ENCODE measurements at regions not wholly inside any gene's neighbourhood (a gene's known extent, or its start where the extent isn't known, plus 50 kb on each side); places are given as distances from the start of the nearest gene placed in this dataset.
A peak's percentile ranks its signal among the peaks of the same experiment; 100 is the strongest.

DNA sequence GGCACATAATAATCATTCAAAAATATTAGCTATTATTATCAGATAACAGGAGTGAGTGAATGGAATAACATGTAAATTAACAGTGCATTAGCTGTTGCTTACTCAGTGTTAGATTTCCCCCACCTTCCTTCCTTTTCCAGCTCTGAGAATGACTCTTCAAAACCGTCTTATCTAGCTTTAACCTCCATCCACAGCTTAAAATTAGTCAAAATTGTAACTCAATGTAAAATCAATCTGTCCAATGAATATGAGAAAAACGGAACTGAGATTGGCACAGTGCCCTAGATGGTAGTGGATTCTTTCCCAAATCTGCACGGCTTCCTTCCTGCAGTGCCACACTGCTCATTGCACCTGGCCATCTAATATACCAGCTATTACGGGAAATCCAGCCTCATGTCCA, 156.8 kb upstream of the BDNF start:
- DNase-seq = no peak

DNA sequence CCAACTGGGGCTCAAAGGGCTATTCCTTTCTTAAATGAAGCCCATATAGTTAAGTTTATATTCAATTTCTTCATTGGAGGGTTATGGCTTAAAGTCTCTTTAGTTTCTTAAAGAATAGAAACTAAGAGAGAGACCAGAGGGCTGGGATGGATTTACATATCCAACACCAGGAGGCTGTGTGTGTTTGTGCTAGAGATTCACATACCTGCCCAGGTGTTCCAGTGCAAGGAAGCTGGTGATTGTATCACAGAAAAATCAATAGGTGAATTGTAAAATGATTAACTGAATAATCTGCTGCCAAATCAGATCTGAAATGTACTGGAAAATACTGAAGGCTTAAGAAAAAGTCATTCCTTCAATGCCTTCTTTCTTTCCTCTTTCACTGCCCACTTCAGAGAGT, 148.2 kb upstream of the BDNF start:
- no peak for DNase-seq

DNA sequence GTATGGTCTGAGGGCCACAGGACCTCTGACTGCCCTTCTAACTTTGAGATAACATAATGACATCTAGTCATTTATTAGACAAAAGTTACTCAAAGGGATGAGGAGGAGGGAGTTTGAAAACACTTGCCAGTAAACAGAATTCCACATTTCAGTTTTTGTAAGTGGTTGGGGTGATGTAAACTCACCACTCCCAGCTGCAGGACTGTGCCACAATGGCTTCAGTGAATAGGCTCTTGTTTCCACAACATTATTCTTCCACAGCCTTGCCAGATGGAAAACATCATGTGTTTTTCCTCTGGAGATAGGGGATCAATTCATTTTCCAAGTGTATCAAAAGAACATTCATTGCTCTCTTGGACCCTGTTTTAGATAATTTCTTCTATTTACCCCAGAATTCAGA, 147.2 kb upstream of the BDNF start:
- no peak for DNase-seq

DNA sequence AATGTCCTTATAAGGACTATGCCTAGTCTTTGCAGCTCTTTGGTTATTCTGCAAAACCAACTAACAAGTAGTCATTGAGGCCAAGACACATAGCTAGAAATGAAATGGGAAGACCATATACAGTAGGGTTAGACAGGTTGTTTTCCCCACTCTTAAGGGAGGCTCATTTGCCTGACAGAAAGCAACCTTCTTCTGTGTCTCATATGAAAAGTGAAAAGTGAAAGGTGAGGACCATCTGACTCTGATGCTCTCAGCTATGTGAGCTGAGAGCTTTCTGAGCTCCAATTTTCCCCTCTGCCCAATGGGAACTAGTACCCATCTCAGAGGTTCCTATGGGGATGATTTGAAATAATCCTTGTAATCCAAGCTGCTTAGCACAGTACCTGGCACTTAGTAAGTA, 142.0 kb upstream of the BDNF start:
- no peak for DNase-seq

DNA sequence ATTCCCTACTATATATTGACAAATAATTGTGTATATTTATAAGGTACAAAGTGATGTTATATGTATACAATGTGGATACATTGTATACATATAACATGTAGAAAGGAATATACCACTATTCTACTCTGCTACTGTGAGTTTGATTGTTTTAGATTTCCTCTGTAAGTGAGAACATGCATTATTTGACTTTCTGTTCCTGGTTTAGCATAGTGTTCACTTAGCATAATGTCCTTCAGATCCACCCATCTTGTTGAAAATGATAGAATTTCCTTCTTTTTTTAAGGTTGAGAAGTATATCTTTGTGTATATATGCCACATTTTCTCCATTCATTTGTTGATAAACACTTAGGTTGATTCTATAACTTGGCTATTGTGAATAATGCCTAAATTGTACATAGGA, 140.8 kb upstream of the BDNF start:
- DNase-seq = no peak

DNA sequence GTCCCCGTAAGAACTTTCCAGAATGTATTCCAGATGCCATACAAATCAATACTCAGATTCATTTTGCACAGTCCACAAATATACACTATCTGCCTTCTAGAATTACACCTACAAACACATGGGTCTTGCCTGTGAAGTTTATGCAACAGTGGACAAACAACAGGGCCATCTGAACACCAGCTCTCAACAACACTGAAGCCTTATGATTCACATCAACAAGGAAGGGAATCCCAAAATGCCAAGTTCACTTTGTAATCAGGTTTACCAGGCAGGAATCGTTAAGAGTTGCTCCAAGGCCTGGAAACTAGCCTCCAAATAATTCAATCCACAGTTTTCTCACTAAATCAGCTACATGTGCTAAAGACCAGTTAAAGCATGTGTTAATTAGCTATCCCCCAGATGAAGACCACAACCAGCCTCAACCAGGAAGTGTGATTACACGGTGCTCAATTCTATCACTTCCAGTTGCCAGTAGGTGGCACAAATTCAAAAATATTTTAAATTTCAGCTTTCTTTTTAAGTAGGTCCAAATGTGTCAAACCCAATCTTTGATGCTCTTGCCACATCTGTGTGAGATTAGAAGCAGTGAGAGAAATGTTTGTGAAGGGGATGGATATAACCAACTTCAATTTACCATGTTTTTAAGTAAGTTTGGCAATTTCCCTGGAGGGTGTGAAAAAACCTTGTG, 139.1 kb upstream of the BDNF start:
- DNase-seq = peak; percentile 2

DNA sequence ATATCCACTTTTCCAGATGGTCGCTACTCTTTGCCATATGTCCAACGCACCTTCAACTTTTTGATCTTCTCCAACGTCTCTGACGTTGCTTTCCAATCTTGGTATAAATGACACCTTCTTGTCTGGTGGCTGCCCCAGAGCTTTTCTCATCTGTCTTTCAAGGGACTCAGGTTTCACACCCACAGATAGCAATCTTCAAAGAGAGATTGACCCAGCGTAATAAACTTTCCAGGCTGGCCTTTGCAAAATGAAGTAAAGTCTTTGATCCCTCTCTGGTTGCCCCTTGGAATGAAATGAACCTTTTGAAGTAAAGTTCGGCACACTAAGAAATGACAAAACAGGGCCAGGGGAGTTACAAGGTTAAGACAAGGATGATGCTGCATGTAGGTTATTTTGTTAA, 138.4 kb upstream of the BDNF start:
- no peak for DNase-seq

DNA sequence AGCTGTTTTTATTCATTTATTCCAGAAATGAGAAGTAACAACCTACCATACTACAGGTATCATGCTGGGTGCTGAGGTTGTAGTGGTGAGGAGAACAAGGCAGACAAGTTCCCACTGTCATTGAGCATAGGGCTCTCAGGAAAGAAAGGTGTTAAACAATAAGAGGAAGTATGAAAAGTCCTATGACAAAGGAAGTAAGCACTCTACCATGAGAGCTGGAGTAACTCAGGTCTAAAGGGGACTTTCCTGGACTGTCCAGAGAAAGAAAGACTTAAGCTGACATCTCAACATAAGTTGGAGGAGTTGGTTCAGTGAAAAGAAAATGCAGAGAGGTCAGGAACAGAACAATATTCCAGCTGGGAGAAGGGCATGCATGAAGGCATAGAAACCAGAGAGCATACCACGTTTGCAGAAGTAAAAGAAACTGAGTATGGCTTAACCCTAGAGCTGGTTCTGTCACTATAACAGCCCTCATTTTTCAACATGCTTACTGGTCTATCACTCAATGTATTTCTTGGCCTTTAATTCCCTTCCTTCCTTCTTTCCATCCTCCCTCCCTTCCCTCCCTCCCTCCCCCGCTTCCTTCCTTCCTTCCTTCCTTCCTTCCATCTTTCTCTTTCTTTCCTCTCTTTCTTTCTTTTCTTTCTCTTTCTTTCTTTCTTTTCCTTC, 137.8 kb upstream of the BDNF start:
- DNase-seq = no peak

DNA sequence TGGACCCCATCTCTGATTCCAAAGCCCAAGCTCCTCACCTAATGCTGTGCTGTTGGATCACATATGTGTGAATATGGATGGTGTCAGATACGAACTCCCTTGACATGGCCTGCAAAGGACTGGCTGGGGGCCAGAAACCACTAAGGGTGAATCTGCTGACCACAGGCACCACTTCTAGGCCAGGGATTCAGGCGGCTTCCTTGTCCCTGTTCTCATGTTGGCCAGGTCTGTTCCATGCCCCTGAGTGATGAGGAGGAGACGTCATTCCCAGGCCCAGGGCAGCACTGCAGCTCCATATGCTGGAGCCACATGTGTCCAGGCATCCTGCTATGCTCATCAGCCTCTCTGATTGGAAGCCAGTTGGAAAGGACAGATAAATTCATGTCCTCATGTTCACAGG, 130.0 kb upstream of the BDNF start:
- DNase-seq = no peak

DNA sequence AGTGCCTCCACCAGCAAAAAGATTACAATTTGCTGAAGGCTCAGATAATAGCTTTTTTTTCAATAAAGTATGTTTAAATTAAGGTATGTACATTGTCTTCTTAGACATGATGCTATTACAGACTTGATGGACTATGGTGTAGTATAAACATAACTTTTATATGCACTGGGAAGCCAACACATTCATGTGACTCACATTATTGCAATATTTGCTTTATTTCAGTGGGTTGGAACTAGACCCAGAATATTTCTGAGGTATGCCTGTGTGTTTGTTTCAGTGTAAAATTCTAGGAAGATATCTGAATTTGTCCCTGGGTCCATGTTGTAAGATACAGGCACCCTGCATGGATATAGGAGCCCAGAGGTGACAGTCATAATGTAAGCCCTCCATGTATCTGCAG, 120.0 kb upstream of the BDNF start:
- DNase-seq = no peak

DNA sequence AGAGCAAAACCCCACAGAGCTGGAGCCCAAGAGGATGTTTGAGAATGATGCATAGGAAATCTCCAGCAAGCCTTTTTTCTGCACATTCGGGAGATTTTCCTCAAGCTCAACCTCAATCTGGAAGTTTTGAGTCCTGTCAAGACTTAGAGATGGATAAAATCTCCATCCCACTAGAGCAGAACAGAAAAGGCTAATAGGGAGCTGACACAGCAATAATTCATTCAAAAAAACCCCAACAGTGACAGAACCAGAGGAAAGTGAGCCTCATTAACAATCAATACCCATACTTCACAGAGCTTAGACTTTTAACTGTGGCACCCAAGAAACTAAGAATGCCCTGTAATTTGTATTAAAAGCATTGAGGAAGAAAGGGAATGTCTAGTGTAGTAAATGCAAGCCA, 115.9 kb upstream of the BDNF start:
- DNase-seq = no peak

DNA sequence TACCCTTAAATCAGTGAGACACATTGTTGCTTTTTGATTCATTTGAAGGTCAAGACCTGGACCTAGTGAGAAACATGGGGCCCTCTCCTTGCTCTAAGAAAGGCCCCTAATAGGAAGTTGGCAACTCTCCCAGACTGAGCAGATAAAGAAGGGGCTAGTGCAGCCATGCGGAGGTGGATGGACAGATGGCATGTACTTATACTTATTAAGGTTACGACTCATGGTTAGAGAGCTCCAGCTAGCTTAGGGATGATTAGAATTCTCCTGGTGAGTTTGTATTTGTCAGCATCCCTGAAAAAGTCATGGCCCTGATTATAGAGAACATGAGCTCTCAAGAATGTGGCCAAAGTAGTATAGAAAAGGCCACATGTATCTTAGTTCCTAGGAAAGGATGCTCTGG, 112.1 kb upstream of the BDNF start:
- no peak for DNase-seq

DNA sequence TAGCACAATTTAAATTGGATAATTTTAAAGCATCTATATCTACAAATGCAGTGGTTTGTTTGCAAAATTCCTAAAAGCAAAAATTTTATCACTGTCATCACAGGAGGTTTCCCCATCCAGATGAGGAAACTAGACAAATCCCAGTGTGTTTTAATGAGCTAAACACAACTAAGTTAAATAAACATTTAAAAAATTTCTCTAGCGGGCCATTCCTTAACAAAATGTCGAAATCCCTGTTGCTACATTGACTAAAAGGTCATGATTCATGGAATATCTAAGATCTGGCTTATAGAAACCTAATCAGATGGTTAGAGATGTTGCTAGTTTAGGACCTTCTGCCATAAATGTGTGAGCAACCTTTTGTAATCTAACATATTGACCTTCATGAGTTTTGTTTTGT, 107.3 kb upstream of the BDNF start:
- DNase-seq = no peak

DNA sequence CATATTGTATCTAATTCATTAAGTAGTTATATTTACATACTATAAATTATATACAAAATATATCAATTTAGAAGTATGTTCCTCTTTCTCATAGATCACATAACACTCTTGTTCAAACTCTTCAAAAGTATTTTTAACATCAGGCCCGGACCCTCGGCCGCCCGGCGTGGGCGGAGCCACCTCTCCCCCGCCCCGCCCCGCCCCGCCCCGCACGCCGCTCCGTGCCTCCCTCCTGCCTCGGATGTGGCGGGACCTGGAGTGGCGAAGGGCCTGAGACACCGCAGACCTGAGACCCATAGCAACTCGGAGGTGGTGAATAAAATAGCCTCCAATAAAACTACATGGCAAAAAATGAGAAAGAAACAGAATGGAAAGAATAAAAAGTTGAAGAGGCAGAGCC, 105.9 kb upstream of the BDNF start:
- DNase-seq = no peak

DNA sequence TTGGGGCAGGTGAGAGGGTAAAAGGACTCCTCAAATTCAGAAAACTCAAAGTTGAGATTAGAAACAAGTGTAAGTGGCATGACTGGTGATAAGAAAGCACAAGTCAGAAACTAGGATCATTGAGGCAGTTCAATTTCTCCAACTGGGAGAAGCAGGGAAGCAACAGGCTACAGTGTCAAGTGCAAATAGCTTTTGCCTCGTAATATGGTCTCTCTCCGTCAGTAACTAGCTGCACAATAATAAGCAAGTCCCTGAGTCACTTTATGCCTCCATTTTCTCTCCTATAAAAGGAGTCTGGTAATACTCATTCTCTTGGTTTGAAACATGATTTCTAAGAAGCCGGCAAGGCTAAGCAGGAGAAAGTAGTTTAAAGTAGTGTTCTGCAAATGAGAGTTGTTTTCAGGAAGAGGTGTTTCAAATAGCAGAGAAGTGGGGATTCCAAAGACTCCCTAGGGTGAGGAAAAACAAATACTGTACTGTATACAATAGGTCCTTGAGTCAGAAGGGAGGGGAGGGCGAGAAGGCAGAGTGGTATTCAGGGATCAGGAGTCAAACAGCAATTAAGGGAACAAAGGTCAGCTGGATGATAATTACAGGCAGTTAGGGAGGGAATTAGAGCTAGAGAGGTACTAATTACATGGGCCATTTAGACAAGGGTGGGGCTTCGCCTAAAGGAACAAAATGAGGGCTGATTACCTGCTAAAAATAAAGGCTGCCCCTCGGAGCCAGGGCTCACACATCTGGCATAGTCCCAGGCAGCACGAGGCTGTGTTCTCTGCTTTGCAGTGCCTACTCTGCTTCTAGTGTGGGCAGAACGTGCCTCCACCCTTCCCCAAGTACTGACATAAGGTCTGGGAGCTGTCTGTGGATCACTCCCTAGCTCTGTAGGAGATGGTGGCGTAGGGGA, 96.0 kb upstream of the BDNF start:
- no peak for DNase-seq

DNA sequence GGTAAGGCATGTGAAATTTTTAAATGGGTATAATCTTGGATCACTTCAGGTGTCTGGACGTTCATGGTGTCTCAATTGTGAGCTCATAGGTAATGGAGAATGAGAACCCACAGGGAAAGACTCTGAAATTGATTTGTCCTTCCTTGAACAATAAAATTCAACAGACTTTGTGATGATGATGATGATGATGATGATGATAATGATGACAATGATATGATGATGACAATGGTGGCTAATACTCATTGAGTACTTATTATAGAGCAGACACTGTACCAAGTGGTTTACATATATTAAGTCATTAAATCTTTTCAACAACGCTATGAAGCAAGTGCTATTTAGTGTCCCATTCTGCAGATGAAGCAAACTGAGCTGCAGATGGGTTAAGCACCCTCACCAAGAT, 86.6 kb upstream of the BDNF start:
- DNase-seq = no peak

DNA sequence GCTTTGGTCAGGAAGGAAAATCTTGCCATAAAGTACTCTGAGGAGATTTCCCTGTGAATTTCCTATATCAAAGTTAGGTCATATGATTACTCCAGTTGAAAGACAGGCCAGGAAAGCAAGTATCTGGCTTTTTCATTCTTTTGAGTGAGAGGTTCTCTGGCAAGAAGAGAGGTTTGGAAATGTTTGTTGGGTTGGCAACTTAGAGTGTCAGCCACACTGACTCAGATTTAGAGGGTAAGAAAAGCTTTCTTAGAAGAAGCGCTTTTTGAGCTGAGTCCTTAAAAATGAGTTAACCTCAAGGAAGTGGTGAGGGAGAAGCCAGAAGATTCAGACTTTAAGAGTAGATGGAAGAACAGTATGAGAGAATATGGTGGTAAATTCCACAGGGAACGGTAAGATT, 86.1 kb upstream of the BDNF start:
- no peak for DNase-seq

DNA sequence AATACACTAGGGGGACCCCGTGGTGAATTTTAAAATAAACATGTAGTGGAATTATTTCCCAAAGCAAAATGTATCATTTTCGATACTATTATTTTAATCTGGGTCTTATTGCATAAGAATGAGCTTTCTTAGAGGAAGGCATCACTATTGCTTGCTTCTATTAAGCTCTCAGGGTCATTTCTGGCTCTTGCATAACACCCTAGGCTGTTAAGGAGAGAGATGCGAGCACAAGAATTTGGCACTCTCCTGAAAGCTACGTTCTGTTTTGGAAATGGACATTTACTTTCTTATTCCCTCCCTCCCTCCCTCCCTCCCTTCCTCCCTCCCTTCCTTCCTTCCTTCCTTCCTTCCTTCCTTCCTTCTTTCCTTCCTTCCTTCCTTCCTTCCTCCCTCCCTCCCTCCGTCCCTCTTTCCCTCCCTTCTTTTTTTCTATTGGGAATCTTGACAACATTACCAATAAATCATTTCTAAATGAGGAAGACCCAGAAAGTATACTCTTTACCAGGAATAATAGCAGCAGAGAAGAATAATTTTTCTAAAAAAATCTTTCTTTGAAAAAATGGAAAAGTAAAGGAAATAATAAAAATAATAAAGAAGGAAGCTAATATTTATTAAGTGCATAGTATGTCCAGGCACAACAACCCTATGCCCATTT, 83.6 kb upstream of the BDNF start:
- DNase-seq = no peak

DNA sequence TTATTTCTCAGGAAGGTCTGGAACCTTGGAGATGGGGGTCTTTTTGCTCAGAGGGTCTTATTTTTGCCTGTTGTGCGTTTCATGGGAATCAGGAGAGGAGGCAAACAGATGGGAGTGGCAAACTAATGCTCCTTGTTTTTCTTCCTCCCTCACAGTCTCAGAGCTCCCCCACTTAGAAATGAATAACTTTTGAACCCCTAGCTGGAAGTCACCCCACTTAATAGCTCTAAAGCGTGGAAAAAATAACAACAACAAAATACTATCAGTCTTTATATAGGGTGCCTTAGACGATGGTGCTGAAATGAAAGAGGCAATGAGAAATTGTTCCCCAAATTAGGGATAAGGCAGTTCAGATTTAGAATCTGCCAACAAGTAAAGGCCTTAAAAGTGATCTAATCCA, 76.8 kb upstream of the BDNF start:
- no peak for DNase-seq

DNA sequence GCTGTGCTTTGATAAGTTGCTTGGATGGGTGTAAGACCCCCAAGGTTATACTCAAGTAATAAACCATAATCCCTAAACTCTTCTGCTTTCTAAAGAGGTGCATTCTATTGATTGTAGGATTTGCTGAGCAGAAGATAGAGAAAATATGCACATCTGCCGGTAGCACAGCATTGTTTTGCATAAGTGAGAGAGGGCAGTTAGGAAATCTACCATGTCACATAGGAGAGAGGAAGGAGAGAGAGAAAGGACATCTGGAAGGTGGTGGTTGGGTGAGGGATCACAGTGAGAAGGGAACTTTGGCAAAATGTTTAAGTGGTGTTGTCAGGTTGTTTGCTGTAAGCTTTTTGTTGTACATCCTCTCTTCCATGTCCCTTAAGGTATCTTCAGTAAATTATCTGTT, 73.6 kb upstream of the BDNF start:
- no peak for DNase-seq

DNA sequence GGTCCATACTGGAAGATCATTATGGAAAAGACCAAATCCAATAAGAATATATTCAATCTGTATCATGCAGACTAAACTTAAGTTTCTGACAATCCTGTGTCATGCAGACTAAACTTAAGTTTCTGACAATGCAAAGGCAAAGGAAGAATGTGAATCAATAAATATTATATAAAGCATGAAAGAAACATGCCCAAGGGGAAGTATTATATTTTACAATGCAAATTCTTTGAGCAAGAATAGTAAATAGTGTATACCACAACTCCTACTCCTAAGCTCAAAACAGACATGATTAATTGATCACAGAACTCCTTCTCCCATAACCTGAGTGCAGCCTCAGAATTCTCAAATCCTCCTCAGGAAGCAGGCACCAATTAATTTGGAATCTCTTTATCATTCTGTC, 71.3 kb upstream of the BDNF start:
- DNase-seq = no peak

DNA sequence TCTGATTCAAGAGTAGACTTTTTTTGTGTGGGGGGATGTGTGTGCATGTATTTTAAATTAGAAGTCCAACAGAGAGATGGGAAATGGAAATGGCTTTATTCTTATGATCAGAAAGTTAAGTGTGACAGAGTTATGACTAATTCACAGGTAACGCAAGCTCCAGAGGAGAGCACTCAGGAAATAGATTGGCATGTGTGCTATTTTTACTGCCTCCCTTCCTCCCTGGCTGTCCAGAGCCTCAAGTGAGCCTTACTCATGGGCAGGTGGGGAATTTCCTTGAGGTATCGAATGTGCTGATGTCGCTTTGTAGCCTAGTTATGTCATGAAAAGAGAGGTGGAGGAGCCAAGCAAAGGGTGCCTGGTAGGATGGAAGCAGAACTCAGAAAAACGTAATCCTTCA, 70.3 kb upstream of the BDNF start:
- no peak for DNase-seq

DNA sequence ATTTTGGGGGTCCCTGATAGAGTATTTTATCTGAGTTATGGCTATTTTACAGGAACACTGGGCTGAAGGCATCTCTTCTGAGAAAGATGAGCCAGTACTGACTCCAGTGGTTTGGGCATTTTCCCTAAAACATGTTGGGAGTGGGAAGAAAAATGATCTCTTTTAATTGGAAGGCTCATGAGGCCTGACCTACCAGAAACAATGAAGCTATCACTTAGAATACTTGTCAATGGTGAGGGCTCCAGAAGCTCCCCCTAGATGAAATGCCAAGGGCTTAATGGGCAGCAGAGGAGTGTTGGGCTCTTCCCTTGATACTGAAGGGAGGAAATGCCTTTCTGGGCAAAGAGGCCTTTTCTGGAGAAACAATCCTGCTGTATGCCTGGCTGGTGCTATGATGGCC, 63.5 kb upstream of the BDNF start:
- DNase-seq = no peak

DNA sequence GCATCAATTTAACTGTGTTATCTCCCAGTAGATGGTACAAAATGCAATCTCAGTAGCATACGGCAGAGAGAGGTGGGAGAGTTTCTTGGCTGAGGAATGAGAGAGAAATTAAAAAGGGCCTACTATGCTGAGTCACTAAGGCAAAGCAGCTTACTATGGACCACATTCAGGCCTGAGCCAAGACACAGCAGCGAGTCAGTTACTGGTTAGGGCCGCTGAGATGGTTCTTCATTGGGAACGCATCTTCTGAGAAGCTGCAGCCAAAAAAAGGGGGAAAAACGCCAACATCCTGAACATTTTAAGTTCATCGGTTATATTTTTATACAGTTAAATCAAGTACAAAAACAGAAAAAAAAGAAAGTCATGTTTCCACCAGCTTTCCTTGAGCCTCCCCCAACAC, 61.1 kb upstream of the BDNF start:
- no peak for DNase-seq

Data from NCI-H526 treated with DMSO at 0.1 percent for 48 hours (cell line).